ENCODE measurements at regions not wholly inside any gene's neighbourhood (a gene's known extent, or its start where the extent isn't known, plus 50 kb on each side); places are given as distances from the start of the nearest gene placed in this dataset.
"Not testable (repeated sequence)": the region's sequence is repeated elsewhere in the genome, so short reads cannot be mapped to it uniquely, and the experiment has no call there.

- not testable (repeated sequence) for H3K27ac ChIP-seq (ENCODE audit: low read length); H3K36me3 ChIP-seq (replicated peaks; ENCODE audit: low read depth, low read length); H3K9ac ChIP-seq (ENCODE audit: low read length)
These were observed 104.0 kb upstream of the OR4F16 start for GRCh38 chr1:790388-790930.

GRCh38 chr1:794310-794709, 107.9 kb upstream of the OR4F16 start:
- H3K4me2 ChIP-seq (ENCODE audit: low read length); H3K36me3 ChIP-seq (replicated peaks; ENCODE audit: low read depth, low read length); H3K27ac ChIP-seq (ENCODE audit: low read length); H4K20me1 ChIP-seq (ENCODE audit: insufficient read depth, low read length); H3K4me1 ChIP-seq (ENCODE audit: low read length); H3K27me3 ChIP-seq (ENCODE audit: low read depth, low read length); H3K9ac ChIP-seq (ENCODE audit: low read length); H3K4me3 ChIP-seq (ENCODE audit: low read length); H3K9me3 ChIP-seq (ENCODE audit: insufficient read depth, low read length); H3K79me2 ChIP-seq (ENCODE audit: low read length); H2AFZ ChIP-seq (ENCODE audit: low read depth, low read length): not testable (repeated sequence)

More at GRCh38 chr1:790388-790930, 104.0 kb upstream of the OR4F16 start:
- H3K4me2 ChIP-seq (ENCODE audit: low read length); H3K4me1 ChIP-seq (ENCODE audit: low read length); H3K79me2 ChIP-seq (ENCODE audit: low read length); H3K27me3 ChIP-seq (ENCODE audit: low read depth, low read length); H3K4me3 ChIP-seq (ENCODE audit: low read length); H3K9me3 ChIP-seq (ENCODE audit: insufficient read depth, low read length); H2AFZ ChIP-seq (ENCODE audit: low read depth, low read length); H4K20me1 ChIP-seq (ENCODE audit: insufficient read depth, low read length): not testable (repeated sequence)

- H3K4me2 ChIP-seq (ENCODE audit: low read length); H2AFZ ChIP-seq (ENCODE audit: low read depth, low read length); H3K4me3 ChIP-seq (ENCODE audit: low read length); H3K9ac ChIP-seq (ENCODE audit: low read length); H3K9me3 ChIP-seq (ENCODE audit: insufficient read depth, low read length); H3K36me3 ChIP-seq (replicated peaks; ENCODE audit: low read depth, low read length); H3K27me3 ChIP-seq (ENCODE audit: low read depth, low read length); H3K27ac ChIP-seq (ENCODE audit: low read length); H3K79me2 ChIP-seq (ENCODE audit: low read length); H4K20me1 ChIP-seq (ENCODE audit: insufficient read depth, low read length); H3K4me1 ChIP-seq (ENCODE audit: low read length): not testable (repeated sequence)
These were observed 108.6 kb upstream of the OR4F16 start for GRCh38 chr1:794918-795584.

GRCh38 chr1:797649-798048, 111.2 kb upstream of the OR4F16 start:
- H3K4me3 ChIP-seq (ENCODE audit: low read length); H3K9me3 ChIP-seq (ENCODE audit: insufficient read depth, low read length); H3K4me1 ChIP-seq (ENCODE audit: low read length); H3K36me3 ChIP-seq (replicated peaks; ENCODE audit: low read depth, low read length); H3K79me2 ChIP-seq (ENCODE audit: low read length); H4K20me1 ChIP-seq (ENCODE audit: insufficient read depth, low read length); H3K4me2 ChIP-seq (ENCODE audit: low read length); H3K27ac ChIP-seq (ENCODE audit: low read length); H3K9ac ChIP-seq (ENCODE audit: low read length); H2AFZ ChIP-seq (ENCODE audit: low read depth, low read length); H3K27me3 ChIP-seq (ENCODE audit: low read depth, low read length): not testable (repeated sequence)

GRCh38 chr1:800397-800796, 113.9 kb upstream of the OR4F16 start:
- not testable (repeated sequence) for H3K79me2 ChIP-seq (ENCODE audit: low read length); H3K9me3 ChIP-seq (ENCODE audit: insufficient read depth, low read length); H3K36me3 ChIP-seq (replicated peaks; ENCODE audit: low read depth, low read length); H2AFZ ChIP-seq (ENCODE audit: low read depth, low read length); H3K27ac ChIP-seq (ENCODE audit: low read length); H3K9ac ChIP-seq (ENCODE audit: low read length); H3K27me3 ChIP-seq (ENCODE audit: low read depth, low read length); H3K4me3 ChIP-seq (ENCODE audit: low read length); H4K20me1 ChIP-seq (ENCODE audit: insufficient read depth, low read length); H3K4me1 ChIP-seq (ENCODE audit: low read length); H3K4me2 ChIP-seq (ENCODE audit: low read length)

GRCh38 chr1:804378-805115, 118.1 kb upstream of the OR4F16 start:
- H3K27me3 ChIP-seq (ENCODE audit: low read depth, low read length); H2AFZ ChIP-seq (ENCODE audit: low read depth, low read length); H3K27ac ChIP-seq (ENCODE audit: low read length); H3K36me3 ChIP-seq (replicated peaks; ENCODE audit: low read depth, low read length); H3K9me3 ChIP-seq (ENCODE audit: insufficient read depth, low read length); H3K9ac ChIP-seq (ENCODE audit: low read length); H4K20me1 ChIP-seq (ENCODE audit: insufficient read depth, low read length); H3K79me2 ChIP-seq (ENCODE audit: low read length); H3K4me2 ChIP-seq (ENCODE audit: low read length); H3K4me3 ChIP-seq (ENCODE audit: low read length); H3K4me1 ChIP-seq (ENCODE audit: low read length): not testable (repeated sequence)

GRCh38 chr1:805310-805709, 118.4 kb upstream of the SAMD11 start:
- H3K4me1 ChIP-seq (ENCODE audit: low read length); H3K27ac ChIP-seq (ENCODE audit: low read length); H3K4me3 ChIP-seq (ENCODE audit: low read length): not testable (repeated sequence)

GRCh38 chr1:807066-807465, 116.7 kb upstream of the SAMD11 start:
- not testable (repeated sequence) for H3K36me3 ChIP-seq (replicated peaks; ENCODE audit: low read depth, low read length); H3K4me2 ChIP-seq (ENCODE audit: low read length); H2AFZ ChIP-seq (ENCODE audit: low read depth, low read length); H3K79me2 ChIP-seq (ENCODE audit: low read length); H3K9ac ChIP-seq (ENCODE audit: low read length); H4K20me1 ChIP-seq (ENCODE audit: insufficient read depth, low read length); H3K27ac ChIP-seq (ENCODE audit: low read length); H3K4me1 ChIP-seq (ENCODE audit: low read length); H3K9me3 ChIP-seq (ENCODE audit: insufficient read depth, low read length); H3K4me3 ChIP-seq (ENCODE audit: low read length); H3K27me3 ChIP-seq (ENCODE audit: low read depth, low read length)

More at GRCh38 chr1:805310-805709, 118.4 kb upstream of the SAMD11 start:
- H3K9ac ChIP-seq (ENCODE audit: low read length); H4K20me1 ChIP-seq (ENCODE audit: insufficient read depth, low read length); H3K9me3 ChIP-seq (ENCODE audit: insufficient read depth, low read length); H3K36me3 ChIP-seq (replicated peaks; ENCODE audit: low read depth, low read length); H3K27me3 ChIP-seq (ENCODE audit: low read depth, low read length); H3K4me2 ChIP-seq (ENCODE audit: low read length); H2AFZ ChIP-seq (ENCODE audit: low read depth, low read length); H3K79me2 ChIP-seq (ENCODE audit: low read length): not testable (repeated sequence)

- not testable (repeated sequence) for H3K27ac ChIP-seq (ENCODE audit: low read length); H2AFZ ChIP-seq (ENCODE audit: low read depth, low read length); H3K9ac ChIP-seq (ENCODE audit: low read length); H3K4me3 ChIP-seq (ENCODE audit: low read length); H3K9me3 ChIP-seq (ENCODE audit: insufficient read depth, low read length); H3K4me1 ChIP-seq (ENCODE audit: low read length); H3K36me3 ChIP-seq (replicated peaks; ENCODE audit: low read depth, low read length); H3K79me2 ChIP-seq (ENCODE audit: low read length); H3K27me3 ChIP-seq (ENCODE audit: low read depth, low read length); H3K4me2 ChIP-seq (ENCODE audit: low read length); H4K20me1 ChIP-seq (ENCODE audit: insufficient read depth, low read length)
These were observed 115.9 kb upstream of the SAMD11 start for GRCh38 chr1:807699-808390.

Data from OCI-LY3 (cell line).